Activated T-cell treated with anti-CD3 and anti-CD28 coated beads, Interleukin-2, amount 50 U/mL, for 24 hours (primary cell): ENCODE measurements at regions not wholly inside any gene's neighbourhood (a gene's known extent, or its start where the extent isn't known, plus 50 kb on each side); places are given as distances from the start of the nearest gene placed in this dataset.

Experiments used
- DNase-seq: peaks from one replicate; pipeline ENCODE4 v3.0.0-alpha.2; 2020
- H3K27ac Mint-ChIP-seq: 2 replicates; pipeline ENCODE4 v1.8.0; 2020; ENCODE audit warnings: mild to moderate bottlenecking, mixed read lengths
- H3K27me3 Mint-ChIP-seq: 2 replicates; pipeline ENCODE4 v1.8.0; 2020; ENCODE audit warnings: mixed read lengths
- H3K36me3 Mint-ChIP-seq: 2 replicates; pipeline ENCODE4 v1.8.0; 2020; ENCODE audit warnings: low read depth, mixed read lengths
- H3K4me1 Mint-ChIP-seq: 2 replicates; pipeline ENCODE4 v1.8.0; 2020; ENCODE audit warnings: low read depth, mixed read lengths
- H3K4me3 Mint-ChIP-seq: 2 replicates; pipeline ENCODE4 v1.8.0; 2020; ENCODE audit warnings: mild to moderate bottlenecking, moderate library complexity, mixed read lengths
- H3K9me3 Mint-ChIP-seq: 2 replicates; pipeline ENCODE4 v1.8.0; 2020; ENCODE audit warnings: mixed read lengths

DNA sequence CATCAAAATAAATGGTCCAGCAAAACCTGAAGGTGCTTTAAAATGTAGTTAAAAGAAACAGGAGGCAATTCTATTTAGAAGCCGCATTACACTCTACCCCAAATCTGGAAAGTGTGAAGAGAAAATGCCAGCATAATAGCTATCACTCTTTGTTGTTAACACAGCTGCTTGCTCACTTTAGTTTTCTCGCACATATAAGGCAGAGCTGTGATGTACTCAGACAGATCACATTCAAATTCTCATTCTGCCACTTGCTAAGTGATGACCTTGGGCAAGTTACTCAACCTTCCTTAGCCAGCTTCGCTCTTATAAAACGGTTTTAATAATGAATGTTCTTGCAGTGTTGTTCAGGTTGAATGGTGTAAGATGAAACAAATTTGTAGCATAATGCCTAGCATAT is 56.0 kb upstream of the MGAT4C start:
- Mint-ChIP-seq H3K4me1 (no peaks in the 10 kb centered on the region), H3K27me3 (no peaks in the 10 kb centered on the region), H3K27ac (no peak overlapping the region), H3K4me3 (no peak overlapping the region), H3K9me3 (peaks cover 4% of the 10 kb centered on the region), H3K36me3 (no peaks in the 10 kb centered on the region)
- DNase-seq, result no peak
